Stimulated activated naive CD8-positive, alpha-beta T cell treated with anti-CD3 and anti-CD28 coated beads, Interleukin-15, Interleukin-2, amounts not matched to agents 100 ng/mL and 50 ng/mL, for 24 hours (primary cell): ENCODE measurements at regions not wholly inside any gene's neighbourhood (a gene's known extent, or its start where the extent isn't known, plus 50 kb on each side); places are given as distances from the start of the nearest gene placed in this dataset.
"Not testable (repeated sequence)": the region's sequence is repeated elsewhere in the genome, so short reads cannot be mapped to it uniquely, and the experiment has no call there.

Experiments
- H3K27ac Mint-ChIP-seq: one replicate; pipeline ENCODE4 v1.8.0; 2021; ENCODE audit warnings: mild to moderate bottlenecking, mixed read lengths
- H3K27me3 Mint-ChIP-seq: one replicate; pipeline ENCODE4 v1.8.0; 2021; ENCODE audit warnings: mixed read lengths
- H3K36me3 Mint-ChIP-seq: one replicate; pipeline ENCODE4 v1.8.0; 2021; ENCODE audit warnings: low read depth, mixed read lengths
- H3K4me1 Mint-ChIP-seq: one replicate; pipeline ENCODE4 v1.8.0; 2021; ENCODE audit warnings: low read depth, mixed read lengths
- H3K4me3 Mint-ChIP-seq: one replicate; pipeline ENCODE4 v1.8.0; 2021; ENCODE audit warnings: mild to moderate bottlenecking, mixed read lengths
- H3K9me3 Mint-ChIP-seq: one replicate; pipeline ENCODE4 v1.8.0; 2021; ENCODE audit warnings: mixed read lengths

DNA sequence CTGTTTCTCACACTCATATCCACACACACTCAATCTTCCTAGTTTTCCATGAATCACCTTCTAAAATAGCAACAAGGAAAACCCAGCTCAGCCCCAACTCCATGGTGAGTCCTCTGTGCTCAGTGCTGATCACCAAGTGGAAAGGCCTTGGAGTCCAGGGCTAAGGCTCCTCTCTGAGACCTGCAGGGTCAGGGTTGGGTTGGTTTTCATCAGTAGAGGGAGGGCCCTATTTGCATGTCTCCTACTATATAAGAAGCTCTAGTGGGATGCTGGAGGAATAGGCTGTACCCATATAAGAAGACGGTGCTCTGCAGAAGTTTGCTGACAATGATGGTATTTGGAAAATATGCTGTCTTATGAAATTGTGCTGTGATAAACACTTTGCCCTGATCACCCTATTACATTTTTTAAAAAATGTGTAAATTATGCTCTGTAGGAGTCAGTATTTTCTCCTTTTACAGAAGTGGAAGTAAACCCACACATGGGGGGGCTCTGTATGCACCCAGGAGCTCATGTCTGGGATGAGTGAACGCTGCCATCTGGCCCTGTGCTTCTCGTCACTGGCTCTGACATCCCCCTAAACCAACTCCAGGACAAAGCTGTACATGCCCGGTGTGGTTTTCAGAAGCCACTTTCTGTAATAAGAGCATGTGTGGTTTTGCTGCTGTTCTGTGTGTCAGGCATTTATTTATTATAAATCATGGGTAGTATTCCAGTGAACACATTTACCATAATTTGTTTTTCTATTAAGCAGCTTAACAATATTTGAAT, 536.3 kb downstream of the TMEM121 start:
- peaks cover 15% of the 10 kb centered on the region for H3K4me1 Mint-ChIP-seq
- peaks cover 20% of the 10 kb centered on the region for H3K27me3 Mint-ChIP-seq
- H3K9me3 Mint-ChIP-seq = no peaks in the 10 kb centered on the region
- H3K4me3 Mint-ChIP-seq = no peak overlapping the region
- H3K27ac Mint-ChIP-seq = no peak overlapping the region
- no peaks in the 10 kb centered on the region for H3K36me3 Mint-ChIP-seq

DNA sequence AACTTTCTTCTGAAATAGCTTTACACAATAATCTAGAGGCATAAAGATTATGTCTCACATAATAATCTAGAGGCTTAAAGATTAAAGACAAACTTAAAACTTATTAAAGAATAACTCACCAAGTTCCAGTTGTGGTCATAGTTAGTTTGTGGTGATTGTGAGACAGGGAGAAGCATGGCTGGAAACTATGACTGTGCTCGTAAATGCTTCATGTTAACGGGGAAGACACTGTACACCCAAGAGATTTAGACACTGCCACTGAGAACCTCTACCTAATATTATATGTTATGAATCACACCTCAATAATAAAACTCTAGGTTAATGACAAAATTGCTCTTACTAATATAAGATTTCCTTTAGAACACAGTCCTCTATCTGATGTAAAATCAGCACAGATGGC, 541.6 kb downstream of the TMEM121 start:
- peaks cover 42% of the 10 kb centered on the region for H3K27me3 Mint-ChIP-seq
- peaks cover 21% of the 10 kb centered on the region for H3K4me1 Mint-ChIP-seq
- H3K4me3 Mint-ChIP-seq = no peak overlapping the region
- H3K36me3 Mint-ChIP-seq = no peaks in the 10 kb centered on the region
- H3K27ac Mint-ChIP-seq = no peak overlapping the region
- H3K9me3 Mint-ChIP-seq = no peaks in the 10 kb centered on the region

DNA sequence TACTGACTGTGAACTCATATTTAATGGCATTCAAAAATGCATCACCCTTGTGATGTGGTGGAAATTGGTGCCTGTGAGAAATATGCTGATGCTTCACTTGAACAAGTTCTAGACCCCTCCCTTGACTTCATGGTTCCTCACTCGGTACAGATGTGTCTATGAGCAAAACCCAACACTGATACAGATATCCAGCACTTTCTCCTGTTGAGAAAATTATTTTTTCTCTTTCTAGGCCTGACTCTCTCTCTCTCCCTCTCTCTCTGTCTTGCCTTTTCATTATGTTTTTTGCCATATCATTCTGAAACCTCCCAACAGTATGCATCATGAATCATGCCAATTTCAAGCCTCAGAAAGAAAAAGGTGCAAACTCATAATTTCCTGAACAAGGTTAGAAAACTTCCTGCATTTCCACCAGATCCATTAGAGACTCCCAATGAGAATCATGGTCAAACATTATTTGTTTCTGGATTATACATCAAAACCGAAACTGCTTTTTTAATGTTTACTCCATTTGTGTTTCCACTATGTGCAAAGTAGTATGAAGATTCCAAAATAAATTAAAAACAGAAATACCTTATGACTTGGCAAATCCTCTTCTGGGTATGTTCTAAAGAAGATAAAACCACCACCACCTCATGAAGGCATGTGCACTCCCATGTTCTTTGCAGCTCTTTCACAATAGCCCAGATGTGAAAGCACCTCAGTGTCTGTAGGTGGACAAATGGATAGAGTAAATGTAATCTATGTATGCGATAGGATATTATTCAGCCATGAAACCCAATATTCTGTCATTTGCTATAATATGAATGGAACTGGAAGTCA, 543.6 kb downstream of the TMEM121 start:
- H3K27ac Mint-ChIP-seq = peak overlapping the region; percentile 84

DNA sequence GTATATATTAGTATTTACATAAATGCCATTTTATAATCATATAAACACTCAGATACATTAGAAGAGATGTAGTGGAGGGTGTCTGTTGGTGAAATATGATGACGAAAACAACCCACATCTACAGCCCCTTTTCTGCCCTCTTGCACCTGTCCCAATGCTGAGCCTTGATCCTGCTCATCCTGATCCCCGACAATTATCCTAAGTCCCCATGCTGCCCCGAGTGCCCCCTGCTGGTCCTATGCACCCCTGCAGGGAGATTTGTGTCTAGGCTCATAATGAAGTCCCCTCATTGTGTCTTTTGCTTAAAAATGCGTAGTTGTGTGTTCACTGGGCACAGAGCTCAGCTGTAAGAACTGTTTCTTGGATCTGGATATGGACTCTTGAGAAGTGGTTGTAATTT, 554.5 kb downstream of the TMEM121 start:
- H3K36me3 Mint-ChIP-seq = no peaks in the 10 kb centered on the region
- H3K9me3 Mint-ChIP-seq = no peaks in the 10 kb centered on the region
- H3K27me3 Mint-ChIP-seq = peaks cover 28% of the 10 kb centered on the region
- no peak overlapping the region for H3K4me3 Mint-ChIP-seq
- no peak overlapping the region for H3K27ac Mint-ChIP-seq
- H3K4me1 Mint-ChIP-seq = peaks cover under 1% of the 10 kb centered on the region

More for the DNA sequence above, 543.6 kb downstream of the TMEM121 start:
- H3K9me3 Mint-ChIP-seq = no peaks in the 10 kb centered on the region
- H3K4me1 Mint-ChIP-seq = peaks cover 21% of the 10 kb centered on the region
- H3K36me3 Mint-ChIP-seq = no peaks in the 10 kb centered on the region
- H3K4me3 Mint-ChIP-seq = peak overlapping the region; percentile 8
- peaks cover 37% of the 10 kb centered on the region for H3K27me3 Mint-ChIP-seq

DNA sequence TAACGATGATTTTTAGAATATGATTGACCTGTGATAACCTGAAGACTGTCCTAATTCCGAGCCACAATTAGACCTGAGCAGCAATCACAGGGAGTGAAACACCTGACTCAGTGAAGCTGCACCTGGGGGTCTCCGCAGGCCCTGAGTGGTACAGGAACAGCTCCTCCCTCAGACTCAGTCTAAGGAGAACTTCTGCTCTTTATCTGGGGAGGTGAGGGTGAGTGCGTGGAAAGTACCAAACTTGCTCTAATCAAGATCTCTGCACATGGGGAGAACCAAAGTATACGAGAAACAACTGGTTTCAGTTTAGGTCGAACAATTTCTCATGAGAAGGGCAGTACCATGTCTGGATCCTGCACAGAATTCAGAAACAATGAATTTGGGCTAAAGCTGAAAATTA, 555.3 kb downstream of the TMEM121 start:
- H3K4me3 Mint-ChIP-seq, H3K4me1 Mint-ChIP-seq, H3K9me3 Mint-ChIP-seq, H3K36me3 Mint-ChIP-seq, H3K27ac Mint-ChIP-seq: not testable (repeated sequence)
- H3K27me3 Mint-ChIP-seq = peaks cover 28% of the 10 kb centered on the region

DNA sequence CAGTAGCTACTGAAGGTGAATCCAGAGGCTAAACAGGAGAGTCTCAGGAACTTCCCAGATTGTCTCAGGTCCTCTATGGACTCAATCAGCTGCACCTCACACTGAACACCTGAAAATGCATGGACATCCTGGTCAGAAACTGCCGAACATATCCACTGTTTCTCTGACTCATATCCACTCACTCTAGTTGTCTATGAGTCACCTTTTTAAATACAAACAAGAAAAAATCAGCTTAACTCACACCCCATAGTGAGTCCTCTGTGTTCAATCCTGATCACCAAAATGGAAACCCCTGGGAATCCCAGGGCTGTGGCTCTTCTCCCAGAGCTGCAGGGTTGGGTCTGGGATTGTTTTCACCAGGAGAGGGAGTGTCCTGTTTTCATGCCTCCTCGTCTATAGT, 556.7 kb downstream of the TMEM121 start:
- Mint-ChIP-seq H3K27me3 (peaks cover 20% of the 10 kb centered on the region), H3K9me3 (no peaks in the 10 kb centered on the region), H3K27ac (no peak overlapping the region), H3K36me3 (no peaks in the 10 kb centered on the region), H3K4me3 (no peak overlapping the region), H3K4me1 (peaks cover 22% of the 10 kb centered on the region)

DNA sequence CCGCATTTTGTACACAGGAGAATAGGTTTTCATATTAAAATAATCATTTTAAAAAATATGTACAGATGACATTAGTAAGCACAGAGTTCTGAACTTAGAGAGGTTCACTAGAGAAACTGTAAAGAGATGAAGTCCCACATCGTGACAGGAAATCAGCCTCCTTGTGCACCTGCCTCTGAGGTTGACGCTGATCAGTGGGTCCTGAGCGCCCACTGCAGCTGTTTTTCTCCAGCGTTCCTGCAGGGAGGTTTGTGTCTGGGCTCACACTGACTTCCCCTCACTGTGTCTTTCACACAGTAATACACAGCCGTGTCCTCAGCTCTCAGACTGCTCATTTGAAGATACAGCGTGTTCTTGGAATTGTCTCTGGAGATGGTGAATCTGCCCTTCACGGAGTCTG, 561.5 kb downstream of the TMEM121 start:
- Mint-ChIP-seq H3K36me3 (no peaks in the 10 kb centered on the region), H3K9me3 (no peaks in the 10 kb centered on the region), H3K27me3 (peaks cover 4% of the 10 kb centered on the region), H3K27ac (no peak overlapping the region), H3K4me3 (no peak overlapping the region), H3K4me1 (peaks cover 27% of the 10 kb centered on the region)

DNA sequence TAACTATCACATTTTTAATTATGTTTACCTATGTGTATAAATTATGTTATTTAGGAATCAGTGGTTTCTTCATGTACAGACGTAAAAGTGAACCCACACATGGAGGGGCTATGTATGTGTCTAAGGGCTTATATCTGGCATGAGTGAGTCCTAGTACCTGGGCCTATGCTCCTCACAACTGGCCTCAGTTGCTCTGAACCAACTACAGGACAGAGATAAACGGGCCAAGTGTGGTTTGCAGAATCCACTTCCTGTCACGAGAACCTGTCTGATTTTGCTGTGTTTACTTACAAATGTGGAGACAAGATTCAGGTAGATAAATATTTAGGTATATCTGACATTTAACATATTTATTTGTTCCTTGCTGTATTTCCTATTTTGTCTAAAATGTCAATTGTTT, 562.5 kb downstream of the TMEM121 start:
- not testable (repeated sequence) for H3K4me3 Mint-ChIP-seq, H3K36me3 Mint-ChIP-seq, H3K9me3 Mint-ChIP-seq, H3K27me3 Mint-ChIP-seq, H3K27ac Mint-ChIP-seq
- peaks cover 27% of the 10 kb centered on the region for H3K4me1 Mint-ChIP-seq

DNA sequence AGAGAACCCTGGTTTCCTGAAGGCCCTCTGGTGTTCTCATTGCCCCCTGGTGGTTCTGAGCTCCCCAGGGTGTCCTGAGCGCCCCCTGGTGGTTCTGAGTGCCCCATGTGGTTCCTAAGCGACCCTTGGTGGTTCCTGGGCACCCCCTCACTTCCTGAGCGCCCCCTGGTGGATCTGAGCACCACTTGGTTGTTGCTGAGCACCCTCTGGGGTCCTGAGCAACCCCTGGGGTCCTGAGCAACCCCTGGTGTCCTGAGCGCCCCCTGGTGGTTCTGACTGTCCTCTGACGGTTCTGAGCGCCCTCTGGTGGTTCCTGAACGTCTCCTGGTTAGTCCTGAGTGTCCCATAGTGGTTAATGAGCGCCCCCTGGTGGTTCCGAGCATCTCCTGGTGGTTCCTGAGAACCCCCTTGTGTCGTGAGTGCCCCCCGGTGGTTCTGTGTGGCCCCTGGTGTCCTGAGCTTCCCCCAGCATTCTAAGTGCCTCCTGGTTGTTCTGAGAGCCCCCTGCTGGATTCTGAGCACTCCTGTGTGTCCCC, 568.3 kb downstream of the TMEM121 start:
- no peaks in the 10 kb centered on the region for H3K36me3 Mint-ChIP-seq
- no peaks in the 10 kb centered on the region for H3K27me3 Mint-ChIP-seq
- no peak overlapping the region for H3K27ac Mint-ChIP-seq
- no peaks in the 10 kb centered on the region for H3K9me3 Mint-ChIP-seq
- no peaks in the 10 kb centered on the region for H3K4me1 Mint-ChIP-seq
- H3K4me3 Mint-ChIP-seq = no peak overlapping the region

DNA sequence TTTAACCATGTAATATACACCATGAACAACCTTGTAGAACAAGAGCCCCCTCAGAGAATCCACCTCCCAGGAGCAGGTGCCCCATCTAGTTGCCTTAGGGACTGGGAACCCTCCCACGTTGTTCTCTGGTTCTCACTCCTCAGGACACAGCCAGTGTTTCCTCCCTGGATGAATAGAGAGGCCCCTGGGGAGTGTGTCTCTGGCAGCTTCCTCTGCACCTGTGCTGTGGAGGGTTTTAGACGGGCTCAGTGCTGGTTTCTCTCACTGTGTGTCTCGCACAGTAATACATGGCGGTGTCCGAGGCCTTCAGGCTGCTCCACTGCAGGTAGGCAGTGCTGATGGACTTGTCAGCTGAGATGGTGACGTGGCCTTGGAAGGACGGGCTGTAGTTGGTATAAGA, 581.3 kb downstream of the TMEM121 start:
- peaks cover 41% of the 10 kb centered on the region for H3K27me3 Mint-ChIP-seq
- no peaks in the 10 kb centered on the region for H3K9me3 Mint-ChIP-seq
- H3K36me3 Mint-ChIP-seq = no peaks in the 10 kb centered on the region
- no peak overlapping the region for H3K4me3 Mint-ChIP-seq
- H3K27ac Mint-ChIP-seq = no peak overlapping the region
- no peaks in the 10 kb centered on the region for H3K4me1 Mint-ChIP-seq

DNA sequence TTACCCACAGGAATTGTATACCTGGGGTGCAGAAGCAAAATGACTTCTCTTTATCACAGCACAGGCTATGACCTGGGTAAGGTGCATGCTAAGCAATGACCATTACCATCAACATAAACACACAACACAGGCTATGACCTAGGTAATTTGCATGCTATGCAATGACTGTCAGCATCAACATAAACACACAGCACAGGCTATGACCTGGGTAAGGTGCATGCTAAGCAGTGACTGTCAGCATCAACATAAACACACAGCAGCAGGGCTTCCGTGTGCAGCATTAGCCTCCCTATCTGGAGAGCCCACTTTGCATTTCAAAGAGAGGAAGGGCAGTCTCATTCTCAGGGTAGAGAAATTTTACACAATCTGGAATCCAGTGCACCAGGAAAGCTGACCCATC, 583.0 kb downstream of the TMEM121 start:
- H3K4me3 Mint-ChIP-seq = no peak overlapping the region

DNA sequence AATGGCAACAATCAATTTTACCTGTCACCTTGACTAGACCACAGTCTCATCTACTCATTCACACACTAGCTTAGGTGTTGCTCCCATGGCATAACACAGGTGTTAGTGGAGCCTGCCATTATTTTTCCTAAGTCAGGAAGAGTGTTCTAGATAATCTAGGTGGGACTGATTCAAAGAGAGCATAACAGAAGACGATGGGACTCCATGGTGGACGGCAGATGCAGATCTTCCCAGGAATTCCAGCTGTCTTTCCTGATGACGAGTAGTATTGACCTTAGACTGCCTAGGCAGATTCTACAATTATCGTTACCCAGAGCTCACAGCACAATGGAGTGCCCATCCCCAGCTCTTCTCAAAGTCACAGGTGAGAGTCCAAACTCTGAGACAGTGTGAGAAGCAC, 589.0 kb downstream of the TMEM121 start:
- no peak overlapping the region for H3K27ac Mint-ChIP-seq
- no peaks in the 10 kb centered on the region for H3K9me3 Mint-ChIP-seq

More for the DNA sequence above, 583.0 kb downstream of the TMEM121 start:
- no peaks in the 10 kb centered on the region for H3K4me1 Mint-ChIP-seq
- no peak overlapping the region for H3K27ac Mint-ChIP-seq
- H3K9me3 Mint-ChIP-seq = no peaks in the 10 kb centered on the region
- peaks cover 27% of the 10 kb centered on the region for H3K27me3 Mint-ChIP-seq
- no peaks in the 10 kb centered on the region for H3K36me3 Mint-ChIP-seq

DNA sequence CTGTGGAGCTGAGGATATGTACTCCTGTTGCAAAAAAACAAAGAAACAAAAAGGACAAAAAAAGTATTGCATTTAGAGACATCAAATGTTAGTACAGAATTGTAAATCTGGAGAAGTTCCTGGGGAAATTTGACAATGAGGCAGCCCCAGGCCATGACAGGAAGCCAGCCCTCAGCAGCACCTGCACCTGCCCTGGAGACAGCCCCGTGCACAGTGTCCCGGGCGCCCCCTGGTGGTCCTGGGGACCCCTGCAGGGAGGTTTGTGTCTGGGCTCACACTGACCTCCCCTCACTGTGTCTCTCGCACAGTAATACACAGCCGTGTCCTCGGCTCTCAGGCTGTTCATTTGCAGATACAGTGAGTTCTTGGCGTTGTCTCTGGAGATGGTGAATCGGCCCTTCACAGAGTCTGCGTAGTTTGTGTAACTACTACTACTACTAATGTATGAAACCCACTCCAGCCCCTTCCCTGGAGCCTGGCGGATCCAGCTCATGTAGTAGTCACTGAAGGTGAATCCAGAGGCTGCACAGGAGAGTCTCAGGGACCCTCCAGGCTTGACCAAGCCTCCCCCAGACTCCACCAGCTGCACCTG, 590.1 kb downstream of the TMEM121 start:
- Mint-ChIP-seq H3K4me1 (peaks cover 13% of the 10 kb centered on the region), H3K27me3 (peaks cover 27% of the 10 kb centered on the region)
- not testable (repeated sequence) for H3K9me3 Mint-ChIP-seq, H3K36me3 Mint-ChIP-seq, H3K27ac Mint-ChIP-seq, H3K4me3 Mint-ChIP-seq

More for the DNA sequence above, 589.0 kb downstream of the TMEM121 start:
- H3K27me3 Mint-ChIP-seq = peaks cover 26% of the 10 kb centered on the region
- peaks cover 13% of the 10 kb centered on the region for H3K4me1 Mint-ChIP-seq
- no peak overlapping the region for H3K4me3 Mint-ChIP-seq
- no peaks in the 10 kb centered on the region for H3K36me3 Mint-ChIP-seq

DNA sequence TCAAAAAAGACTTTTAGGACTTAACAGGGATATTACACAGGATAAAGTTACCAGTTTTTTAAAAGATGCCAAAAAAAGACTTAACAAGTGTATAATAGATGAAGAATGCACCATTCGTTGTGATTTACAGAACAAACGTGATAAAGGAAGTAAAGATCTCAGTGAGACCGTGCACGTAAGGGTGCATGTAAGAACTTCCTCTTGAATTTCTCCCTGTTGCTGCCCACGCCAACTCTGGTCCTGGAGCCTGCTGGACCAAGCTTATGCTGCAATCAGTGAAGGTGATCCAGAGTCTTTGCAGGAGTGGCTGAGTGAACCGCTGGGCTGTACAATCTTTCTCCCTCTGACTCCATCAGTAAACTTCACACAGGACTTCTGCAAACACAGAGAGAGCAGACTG, 593.7 kb downstream of the TMEM121 start:
- Mint-ChIP-seq H3K4me3 (no peak overlapping the region), H3K27ac (no peak overlapping the region), H3K27me3 (peaks cover 27% of the 10 kb centered on the region), H3K9me3 (no peaks in the 10 kb centered on the region), H3K36me3 (no peaks in the 10 kb centered on the region), H3K4me1 (peaks cover 13% of the 10 kb centered on the region)

DNA sequence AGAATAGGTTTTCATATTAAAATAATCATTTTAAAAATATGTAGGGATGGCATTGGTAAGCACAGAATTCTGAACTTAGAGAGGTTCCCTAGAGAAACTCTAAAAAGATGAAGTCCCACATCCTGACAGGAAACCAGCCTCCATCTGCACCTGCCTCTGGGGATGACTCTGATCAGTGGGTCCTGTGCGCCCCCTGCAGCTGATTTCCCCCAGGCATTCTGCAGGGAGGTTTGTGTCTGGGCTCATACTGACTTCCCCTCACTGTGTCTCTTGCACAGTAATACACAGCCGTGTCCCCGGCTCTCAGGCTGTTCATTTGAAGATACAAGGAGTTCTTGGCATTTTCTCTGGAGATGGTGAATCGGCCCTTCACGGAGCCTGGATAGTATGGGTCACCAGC, 602.9 kb downstream of the TMEM121 start:
- Mint-ChIP-seq H3K27me3 (peaks cover 15% of the 10 kb centered on the region), H3K9me3 (no peaks in the 10 kb centered on the region), H3K4me3 (no peak overlapping the region), H3K27ac (no peak overlapping the region), H3K36me3 (no peaks in the 10 kb centered on the region), H3K4me1 (no peaks in the 10 kb centered on the region)
